Activated gamma-delta T cell treated with anti-CD3 and anti-CD28 coated beads, Interleukin-2, amount 50 U/mL, for 16 hours (primary cell): ENCODE measurements at regions not wholly inside any gene's neighbourhood (a gene's known extent, or its start where the extent isn't known, plus 50 kb on each side); places are given as distances from the start of the nearest gene placed in this dataset.
A peak's percentile ranks its signal among the peaks of the same experiment; 100 is the strongest.

Experiments
- DNase-seq: peaks from one replicate; pipeline ENCODE4 v3.0.0-alpha.2; 2020; ENCODE audit warnings: low read depth

DNA sequence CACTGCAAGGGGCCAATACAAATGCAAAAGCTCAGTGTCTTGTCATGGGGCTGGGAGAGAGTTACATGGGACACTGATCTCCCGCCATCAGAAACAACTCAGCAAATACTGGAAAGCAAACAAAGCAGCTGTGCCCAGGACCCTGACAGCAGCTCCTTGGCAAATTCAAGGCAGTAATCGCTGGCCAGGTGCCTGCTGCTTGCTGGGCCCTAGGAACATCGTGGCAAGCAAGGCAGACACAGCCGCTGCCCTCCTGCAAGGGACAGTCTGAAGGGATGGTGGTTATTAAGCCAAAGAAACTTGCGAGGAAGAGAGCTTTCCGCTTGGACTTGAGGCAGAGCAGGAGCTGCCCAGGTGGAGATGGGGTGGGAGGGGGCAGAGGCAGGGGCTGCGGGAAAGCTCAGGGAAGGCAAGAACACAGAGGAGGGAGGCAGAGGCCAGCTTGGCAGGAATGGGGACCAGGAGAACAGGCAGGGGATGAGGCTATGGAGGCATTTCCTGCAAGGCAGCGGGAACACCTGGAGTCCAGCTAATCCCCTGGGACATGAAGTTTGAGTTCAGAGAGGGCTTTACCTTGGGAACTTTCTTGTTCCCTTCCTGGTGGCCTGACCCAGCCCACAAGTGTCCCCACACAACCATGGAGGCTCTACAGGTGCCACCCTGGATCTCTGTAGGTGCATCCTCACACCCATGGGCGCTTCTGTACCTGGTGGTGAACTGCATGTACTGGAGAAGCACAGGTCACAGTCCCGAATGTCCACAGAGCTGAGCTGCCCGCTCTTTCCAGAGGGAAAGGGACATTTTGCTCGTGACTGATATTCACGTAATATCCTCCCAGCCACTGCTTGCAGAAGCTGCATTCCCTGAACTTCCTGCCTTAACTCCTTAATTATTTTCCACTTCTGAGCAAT is 78.7 kb upstream of the ATP2B2 start:
- DNase-seq: no peak

DNA sequence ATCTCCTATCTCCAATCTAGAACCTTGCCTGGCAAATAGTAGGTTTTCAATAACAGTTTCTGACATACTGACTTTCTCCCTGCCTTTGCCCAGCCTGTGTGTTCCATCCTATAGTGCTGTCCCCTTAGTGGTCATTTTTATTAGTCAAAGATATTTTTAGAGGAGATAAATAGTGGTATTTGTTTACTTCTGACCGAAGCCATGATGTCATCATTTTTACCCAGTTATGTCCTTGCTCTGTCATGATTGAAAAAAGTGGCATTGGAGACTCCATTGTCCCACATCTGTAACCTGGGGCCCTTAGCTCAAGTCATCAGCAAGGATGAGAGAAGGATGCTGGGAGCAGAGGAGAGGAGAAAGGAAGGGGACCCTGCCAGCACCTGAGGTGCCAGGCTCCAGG is 80.6 kb upstream of the ATP2B2 start:
- no peak for DNase-seq

DNA sequence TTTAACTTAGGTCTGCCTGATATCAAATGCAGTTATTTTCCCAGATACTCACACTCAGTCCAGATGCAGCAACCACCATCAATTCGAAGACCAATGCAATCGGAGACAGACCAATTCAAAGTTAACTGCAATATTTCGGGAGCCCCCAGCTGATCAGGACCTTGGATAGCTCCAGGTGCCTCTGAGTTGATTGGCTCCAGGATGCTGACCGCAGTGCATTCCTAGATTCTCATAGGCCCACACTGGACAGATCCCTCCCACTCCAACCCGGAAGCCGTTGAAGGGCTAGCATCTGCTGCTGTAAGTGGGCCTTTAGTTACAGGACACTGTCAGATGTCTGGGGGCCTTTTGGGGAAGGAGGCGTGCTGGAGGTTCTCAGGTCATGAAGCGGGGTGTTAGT is 89.5 kb upstream of the ATP2B2 start:
- no peak for DNase-seq

DNA sequence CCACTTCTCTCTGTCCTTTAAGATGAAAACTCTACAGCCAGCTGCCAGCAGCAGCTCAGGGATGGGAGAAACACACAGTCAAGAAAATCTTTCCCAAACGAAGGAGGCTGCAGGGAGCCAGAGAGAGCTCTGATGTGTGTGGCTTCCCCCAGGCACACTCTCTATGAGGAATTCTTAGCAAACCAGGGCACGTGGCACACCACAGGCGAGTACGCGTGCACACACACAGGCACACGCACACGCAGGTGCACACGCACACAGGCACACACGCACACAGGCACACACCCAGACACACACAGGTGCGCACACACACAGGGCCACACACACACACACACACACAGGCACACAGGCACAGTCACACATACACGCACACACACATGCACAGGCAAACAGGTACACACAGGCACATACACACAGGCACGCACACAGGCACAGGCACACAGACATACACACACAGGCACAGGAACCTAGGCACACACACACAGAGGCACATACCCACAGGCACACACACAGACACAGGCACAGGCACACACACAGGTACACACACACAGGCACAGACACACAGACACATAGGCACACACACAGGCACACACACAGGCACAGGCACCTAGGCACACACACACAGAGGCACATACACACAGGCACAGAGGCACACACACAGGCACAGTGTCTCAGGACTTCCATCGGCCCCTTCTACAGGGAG is 91.5 kb upstream of the ATP2B2 start:
- no peak for DNase-seq

DNA sequence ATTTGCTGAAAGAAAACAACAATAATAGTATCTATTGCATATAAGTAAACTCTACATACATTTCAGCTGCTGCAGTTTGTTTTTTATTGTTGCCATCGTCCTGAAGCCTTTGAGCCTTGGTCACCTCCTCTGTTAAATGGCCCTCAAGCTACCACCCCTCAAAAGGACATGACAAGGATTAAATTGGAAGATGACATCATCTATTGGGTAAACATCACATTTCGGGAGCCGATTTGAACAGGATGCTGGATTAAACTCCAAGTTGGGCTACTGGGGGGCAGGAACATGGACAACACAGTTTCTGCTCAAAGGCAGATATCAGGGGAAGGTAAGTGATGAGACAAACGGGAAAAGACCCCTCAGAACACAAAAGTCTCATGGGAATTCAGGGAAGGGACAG is 92.3 kb upstream of the ATP2B2 start:
- no peak for DNase-seq

DNA sequence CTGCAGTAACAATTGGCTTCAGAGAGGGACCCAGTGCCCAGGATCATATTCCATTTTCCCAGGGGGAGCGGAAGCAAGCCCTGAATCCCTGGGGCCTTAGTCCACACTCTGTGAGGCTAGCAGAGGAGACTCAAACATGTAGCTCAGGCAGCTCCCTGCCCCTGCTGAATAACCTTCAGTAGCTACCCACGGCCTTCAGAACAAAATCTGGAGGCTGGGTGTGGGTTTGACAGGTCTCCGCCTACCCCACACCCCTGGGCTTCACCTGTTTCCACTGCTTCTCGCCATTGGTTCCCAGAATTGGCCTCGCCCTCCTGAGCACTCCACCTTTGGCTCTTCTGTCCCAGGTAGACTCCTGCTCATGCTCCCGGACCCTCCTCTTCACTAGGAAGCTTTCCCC is 93.6 kb upstream of the ATP2B2 start:
- no peak for DNase-seq

DNA sequence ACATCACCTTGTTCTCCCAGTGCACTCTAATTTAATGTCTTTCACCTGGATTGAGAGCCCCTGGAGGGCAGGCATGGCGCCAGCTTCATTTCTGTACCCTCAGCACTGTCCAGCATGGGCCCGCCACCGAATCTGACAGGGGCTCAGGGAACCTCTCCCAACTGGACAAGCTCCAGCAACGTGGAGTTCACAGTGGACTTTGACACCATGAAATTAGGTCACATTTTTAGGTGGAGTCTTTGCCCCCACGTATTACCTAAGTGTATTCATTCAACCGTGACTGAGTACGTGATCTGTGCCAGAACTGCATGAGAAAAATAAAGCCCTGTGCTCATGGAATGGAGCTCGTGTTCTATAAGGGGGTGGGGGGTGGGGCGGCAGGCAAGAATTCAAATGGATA is 94.1 kb upstream of the ATP2B2 start:
- no peak for DNase-seq

DNA sequence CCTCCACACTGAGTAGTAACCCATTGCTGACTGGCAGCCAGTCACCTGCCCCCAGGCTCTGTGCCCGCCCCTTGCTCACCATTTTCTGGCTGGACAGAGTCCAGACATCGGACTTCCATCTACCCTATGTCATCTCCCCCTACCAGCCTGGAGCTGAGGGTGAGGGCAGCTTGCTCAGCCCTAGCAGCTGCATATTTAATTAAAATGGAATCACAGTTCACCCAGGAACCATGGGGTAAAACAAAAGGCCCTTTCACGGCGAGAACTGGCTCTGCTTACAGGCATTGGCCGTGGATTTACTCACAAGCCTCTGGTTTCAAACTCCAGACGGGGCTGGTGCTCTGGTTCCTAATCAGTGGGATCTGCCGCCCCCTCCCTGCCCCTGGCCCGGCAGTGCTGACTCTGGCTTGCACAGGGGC is 94.9 kb upstream of the ATP2B2 start:
- DNase-seq: no peak

DNA sequence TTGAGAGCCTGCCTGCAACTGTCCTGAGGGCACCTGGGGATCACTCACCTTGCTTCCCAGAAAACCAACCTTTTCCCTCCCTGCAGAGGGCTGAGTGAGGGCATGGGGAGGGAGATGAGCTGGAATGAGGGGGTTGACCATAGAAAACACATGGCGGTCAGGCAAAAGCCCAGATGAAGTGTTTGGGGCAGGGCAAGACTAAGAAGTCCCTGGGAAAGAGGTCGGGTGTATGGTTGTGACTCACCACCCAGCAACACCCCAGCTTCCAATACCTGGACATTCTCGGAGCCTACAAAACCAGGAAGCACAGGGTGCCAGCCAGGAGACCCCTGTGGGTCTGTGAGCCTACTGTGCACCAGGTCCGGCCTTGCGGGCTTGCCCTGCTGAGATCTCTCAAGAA is 95.3 kb upstream of the ATP2B2 start:
- DNase-seq: no peak

DNA sequence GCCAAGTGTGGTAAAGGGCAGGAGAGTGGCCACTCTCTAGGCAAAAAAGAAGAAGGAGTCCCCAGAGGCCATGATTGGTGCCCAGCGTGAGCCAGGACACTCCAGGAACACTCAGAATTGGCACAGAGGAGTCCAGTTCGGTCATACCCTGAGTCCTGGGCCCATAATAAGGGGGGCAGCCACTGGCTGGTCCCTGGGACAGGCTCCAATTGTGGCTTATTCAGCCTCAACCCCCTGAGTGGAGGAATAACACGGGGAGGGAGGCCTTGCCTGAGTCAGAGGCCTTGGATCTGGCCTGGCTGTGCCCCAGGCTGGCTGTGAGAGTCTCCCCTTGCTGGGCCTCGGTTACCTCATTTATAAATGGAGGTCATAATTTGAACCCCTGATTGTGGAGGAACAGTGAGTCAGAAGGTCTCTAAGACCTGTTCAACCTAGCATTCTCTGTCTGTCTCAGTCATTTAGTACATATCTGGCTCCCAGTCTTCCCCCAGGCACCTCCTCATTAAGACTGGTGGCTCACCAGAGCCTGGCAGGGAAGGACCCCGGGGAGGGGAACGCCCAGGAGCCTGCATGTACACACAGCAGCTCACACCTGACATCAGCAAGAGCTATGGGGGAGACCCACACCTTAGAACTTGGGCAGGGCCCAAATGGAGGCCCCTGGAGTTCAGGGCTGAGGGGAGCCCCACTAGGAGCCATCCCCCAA is 95.9 kb upstream of the ATP2B2 start:
- no peak for DNase-seq

DNA sequence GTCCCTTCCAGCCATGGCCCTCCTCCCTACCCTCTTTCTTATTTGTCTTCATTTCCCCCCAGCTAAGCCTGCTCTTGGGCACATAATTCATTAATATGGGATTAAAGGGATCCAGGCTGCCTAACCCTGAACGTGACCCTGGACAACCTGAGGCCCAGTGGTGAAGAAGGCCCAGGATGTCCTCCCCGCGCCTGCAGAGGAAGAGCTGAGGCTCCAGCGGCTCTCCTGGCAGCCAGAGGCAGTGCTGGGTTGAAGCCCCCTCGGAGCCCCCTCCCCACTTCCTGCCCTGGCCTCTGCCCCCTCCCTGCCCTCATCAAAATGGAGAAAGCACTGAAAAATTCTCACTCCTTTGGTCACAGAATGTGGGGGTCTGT is 96.5 kb upstream of the ATP2B2 start:
- DNase-seq: no peak

DNA sequence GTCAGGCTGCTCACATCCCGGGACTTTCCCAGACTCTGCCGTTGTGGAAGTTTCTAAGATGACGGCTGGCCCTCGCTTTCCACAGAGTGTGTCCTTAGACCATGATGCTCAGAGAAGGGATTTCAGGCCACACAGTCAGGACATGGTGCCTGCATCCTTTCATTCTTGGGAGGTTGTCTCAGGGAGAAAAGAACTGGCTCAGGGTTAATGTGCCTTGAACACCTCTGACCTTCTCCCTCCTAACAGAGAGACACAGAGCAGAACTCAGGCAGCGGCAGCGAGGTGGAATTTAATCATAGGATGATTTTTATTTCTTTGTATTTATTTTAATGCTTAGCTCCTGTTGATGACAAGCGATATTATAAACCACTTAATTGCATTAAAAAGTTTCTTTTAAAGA is 96.9 kb upstream of the ATP2B2 start:
- no peak for DNase-seq

DNA sequence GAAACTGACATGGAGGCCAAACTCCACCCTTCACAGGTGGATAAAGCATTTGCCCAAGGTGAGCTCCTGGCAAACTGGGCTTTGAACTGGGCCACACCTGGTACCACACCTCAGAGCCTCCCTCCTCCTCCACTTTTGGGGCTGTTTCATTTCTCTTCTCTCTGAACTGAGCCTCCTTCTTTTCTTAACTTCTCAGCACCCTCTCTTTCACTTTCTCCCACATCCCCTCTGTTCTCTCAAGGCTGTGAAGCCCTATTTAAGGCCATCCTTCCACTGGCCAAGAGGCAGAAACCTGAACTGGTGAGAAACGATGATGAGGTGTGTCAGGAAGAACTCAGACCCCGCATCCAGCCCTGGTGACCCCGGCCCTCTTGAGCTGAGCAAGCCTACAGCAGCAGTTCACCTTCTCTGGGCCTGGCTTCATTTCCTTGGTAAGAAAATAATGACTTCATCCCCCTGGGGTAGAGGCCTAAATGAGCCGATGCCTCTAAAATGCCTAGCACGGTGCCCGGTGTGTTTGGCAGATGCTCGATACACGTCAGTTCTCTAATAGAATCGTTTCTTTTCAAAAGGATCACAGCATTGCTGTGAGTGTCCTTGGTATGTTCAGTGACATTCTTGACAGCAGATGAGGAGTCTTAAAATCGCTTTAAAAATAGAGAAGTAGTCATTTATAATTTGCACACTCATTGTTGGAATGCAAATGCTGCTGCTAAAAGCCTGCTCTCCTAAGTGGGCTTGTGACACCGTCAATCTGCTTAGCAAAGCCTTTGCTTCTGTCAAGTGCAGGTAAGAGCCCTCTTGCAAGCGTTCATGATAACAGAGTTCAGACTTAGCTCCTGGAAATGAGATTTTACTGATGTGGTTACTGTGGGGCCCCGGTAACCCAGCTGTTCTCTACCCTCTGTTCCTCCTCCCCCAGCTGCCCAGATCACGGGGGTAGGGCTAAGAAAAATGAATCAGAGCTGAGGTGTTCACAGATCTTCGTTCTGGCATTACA is 97.7 kb upstream of the ATP2B2 start:
- peak; percentile 32 for DNase-seq

DNA sequence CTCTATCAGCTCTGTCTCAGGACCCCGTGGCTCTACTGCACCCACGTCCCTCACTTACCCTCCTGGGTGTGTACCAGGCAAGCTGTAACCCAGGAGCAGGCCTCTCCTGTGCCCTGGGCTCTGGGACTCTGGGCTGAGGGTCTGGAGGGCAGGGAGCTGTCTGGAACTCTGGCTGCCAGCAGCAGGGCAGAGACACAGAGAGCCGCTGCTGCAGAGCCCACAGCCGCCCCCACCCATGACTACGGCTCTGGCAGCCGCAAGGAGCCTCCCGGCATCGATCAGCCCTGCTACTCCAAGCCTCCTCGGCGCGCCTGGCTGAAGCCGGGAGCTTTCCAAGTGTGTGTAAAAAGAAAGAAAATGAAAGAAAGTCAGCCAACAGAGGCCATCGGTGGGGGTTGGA is 103.7 kb upstream of the ATP2B2 start:
- no peak for DNase-seq

DNA sequence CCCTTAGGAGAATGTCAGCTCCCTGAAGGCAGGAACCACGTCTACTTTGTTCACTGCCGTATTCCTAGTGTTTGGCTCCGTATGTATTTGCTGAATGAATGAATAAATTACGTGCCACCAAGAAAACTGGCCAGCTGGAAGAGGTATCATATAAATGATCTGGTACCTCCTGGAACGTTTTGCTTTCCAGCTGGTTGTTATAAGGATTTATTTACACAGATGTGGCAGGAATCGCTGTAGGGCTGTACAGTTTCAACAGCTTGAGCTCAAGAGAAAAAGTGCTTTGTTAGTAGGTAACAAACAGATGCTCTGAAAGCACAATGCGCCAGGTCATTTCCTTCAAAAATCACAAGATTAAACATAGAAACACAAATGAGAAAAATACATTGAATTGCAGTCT is 108.8 kb upstream of the ATP2B2 start:
- no peak for DNase-seq

DNA sequence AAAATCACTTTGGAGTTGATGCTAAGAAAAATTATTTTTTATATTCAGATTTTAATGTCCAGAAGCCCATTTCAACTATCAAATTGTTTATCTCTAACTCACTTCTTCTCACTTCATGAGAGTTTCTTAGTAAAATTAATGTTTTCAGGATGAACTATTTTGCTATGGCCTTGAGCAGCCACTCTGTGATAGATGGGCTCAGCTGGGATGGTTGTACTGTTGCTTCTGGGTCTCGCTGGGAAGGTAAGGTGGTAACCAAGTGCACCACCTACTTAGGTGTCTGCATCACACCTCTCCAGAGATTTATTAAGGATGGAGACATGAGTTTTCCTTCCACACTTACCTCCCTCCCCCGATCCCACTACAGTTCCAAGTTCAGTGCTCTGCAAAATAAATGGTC is 110.3 kb upstream of the ATP2B2 start:
- no peak for DNase-seq

DNA sequence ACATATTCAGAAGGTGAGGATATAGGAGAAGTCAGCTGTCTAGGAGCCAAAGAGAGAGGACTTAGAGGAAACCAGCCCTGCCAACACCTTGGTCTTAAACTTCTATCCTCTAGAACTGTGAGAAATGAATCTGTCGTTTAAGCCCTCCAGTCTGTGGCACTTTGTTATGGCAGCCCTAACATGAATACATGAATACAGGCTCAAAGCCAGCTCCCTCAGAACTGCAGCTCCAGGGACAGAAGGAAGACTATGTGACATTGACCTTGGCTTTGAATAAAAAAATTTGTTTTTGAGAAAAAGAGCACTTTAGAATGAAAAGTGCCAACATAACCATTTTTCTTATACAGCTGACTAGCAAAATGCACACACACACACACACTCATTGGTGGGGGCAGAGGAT is 110.9 kb upstream of the ATP2B2 start:
- no peak for DNase-seq

DNA sequence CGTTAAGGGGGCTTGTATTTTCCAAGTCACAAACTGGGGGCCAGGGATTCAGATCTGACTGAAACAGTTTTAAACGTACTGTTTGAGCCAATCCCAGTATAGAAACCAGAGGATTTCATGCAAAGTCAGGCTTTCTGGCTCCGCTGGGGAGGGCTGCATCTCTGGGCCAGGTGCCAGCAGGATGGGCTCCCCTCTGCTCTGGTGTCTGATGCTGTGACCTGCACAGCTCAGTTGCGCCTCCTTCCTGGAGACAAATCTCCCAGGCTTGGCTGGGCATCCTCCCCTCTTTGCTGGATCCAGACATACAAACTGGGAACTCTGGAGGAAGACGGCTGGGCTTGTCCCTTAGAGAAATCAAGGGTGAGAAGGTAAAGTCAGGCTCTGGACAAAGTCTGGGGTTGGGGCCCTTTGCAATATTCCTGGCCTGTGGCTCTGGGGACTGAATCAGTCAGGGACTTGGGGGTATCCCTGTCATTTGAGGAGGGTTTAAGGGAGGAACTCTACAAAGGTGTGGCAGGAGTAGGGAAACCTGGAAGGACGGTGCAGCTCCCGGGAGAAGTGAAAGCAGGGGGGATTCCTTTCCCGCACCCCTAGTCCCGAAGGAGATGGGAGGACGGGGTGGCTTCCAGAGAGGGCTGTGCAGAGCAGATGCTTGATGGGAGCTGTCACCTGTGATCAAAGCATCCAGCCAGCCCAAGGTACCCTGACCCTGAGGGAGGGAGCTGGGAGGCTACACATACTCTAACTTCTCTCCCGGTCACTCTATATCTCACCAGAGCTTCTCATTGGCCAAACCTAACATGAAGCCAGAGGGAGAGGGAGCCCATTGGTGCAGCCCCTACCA is 114.8 kb upstream of the ATP2B2 start:
- DNase-seq: no peak

DNA sequence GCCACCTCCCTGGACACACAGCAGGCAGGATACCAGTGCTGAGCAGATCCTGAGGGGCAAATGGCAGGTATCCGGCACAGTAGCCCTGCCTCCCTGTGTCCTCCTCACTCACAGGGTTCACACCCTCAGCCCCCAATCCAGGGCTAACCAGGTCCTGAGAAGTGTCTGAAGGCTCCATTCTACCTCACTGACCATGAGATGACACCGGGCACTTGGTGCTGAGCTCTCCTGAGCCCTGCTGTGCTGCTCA is 115.4 kb upstream of the ATP2B2 start:
- no peak for DNase-seq

DNA sequence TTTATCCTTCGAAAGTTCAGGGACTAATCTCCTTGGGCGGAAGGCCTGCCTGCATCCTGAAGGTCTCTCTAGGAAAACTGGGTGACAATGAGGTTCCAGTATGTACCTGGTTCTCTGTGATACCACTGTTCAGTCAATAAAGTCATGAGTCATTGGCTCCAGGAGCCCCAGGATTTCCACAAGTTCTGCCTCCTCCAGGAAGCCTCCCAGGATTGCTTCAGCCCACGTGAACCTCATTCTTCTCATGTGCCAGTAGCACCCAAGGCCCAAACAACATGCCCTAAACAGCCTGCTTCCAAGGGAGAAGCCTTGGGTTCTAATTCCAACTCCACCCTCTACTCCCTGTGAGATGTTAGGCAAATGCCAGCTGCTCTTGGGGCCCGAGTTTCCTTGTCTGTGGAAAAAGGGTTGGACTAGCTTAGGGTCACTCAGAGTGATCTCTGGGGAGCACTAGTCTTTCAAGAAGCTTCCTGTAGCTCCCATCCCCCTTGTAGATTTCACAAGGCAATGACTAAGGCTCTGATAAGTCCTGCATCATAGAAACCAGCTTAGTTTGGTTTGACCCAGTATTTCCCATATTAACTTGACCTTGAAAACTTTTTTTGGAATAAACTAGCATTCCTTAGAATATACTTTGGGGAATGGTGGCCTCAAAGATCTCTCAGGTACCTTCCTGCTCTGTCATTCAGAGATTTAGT is 118.3 kb upstream of the ATP2B2 start:
- no peak for DNase-seq

DNA sequence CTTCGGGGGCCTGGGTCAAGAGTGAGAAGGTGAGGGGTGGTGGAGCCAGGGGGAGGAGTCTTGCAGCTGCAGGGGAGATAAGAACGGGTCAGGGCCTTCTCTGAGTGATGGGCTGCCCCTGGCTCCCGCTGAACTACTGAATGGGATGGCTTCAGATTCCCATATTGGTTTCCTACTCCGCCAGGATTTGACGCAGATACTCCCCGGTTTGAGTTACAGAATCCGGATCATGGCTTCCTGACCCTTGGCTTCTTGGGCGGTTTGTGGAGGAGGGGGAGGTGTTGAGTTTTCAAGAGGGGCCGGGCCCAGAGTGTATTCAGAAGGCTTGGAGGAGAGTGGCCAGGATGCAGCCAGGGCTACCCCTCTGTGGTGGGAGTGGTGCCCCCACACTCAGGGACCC is 119.9 kb upstream of the ATP2B2 start:
- DNase-seq: no peak
